Endothelial cell of umbilical vein (primary cell): ENCODE measurements at regions not wholly inside any gene's neighbourhood (a gene's known extent, or its start where the extent isn't known, plus 50 kb on each side); places are given as distances from the start of the nearest gene placed in this dataset.

ENCODE experiments used
- EZH2 ChIP-seq: IDR thresholded peaks from 2 replicates; pipeline ENCODE4 v1.6.1; 2012; ENCODE audit warnings: borderline replicate concordance, low read depth, mild to moderate bottlenecking, moderate library complexity, low read length, inconsistent platforms; ENCODE audit not compliant: severe bottlenecking
- FOS ChIP-seq: IDR thresholded peaks from 2 replicates; pipeline ENCODE4 v1.6.1; 2011; ENCODE audit warnings: mild to moderate bottlenecking, low read length, moderate library complexity, borderline replicate concordance; ENCODE audit not compliant: insufficient read depth
- GATA2 ChIP-seq: IDR thresholded peaks from 2 replicates; pipeline ENCODE4 v1.7.0; 2011; ENCODE audit warnings: low read depth, mild to moderate bottlenecking, moderate library complexity, mixed read lengths, low read length; ENCODE audit not compliant: insufficient read length, insufficient read depth
- JUN ChIP-seq: IDR thresholded peaks from 2 replicates; pipeline ENCODE4 v1.6.1; 2011; ENCODE audit warnings: borderline replicate concordance, low read depth; ENCODE audit not compliant: insufficient read length, insufficient read depth
- MYC ChIP-seq: IDR thresholded peaks from one replicate; pipeline ENCODE4 v1.6.1; 2011; ENCODE audit warnings: mild to moderate bottlenecking, low read depth, low read length
- POLR2A ChIP-seq: IDR thresholded peaks from 2 replicates; pipeline ENCODE4 v1.6.1; 2012; ENCODE audit warnings: low read depth, mild to moderate bottlenecking, control low read depth, low read length
- POLR2AphosphoS5 ChIP-seq: IDR thresholded peaks from 2 replicates; pipeline ENCODE4 v1.6.1; 2012; ENCODE audit warnings: low read depth, mild to moderate bottlenecking, control low read depth, low read length, moderate library complexity; ENCODE audit not compliant: insufficient read depth
- TF ChIP-seq, protein P1 (sequence below): IDR thresholded peaks from 2 replicates; pipeline ENCODE4 v1.6.1; 2011; ENCODE audit not compliant: insufficient read depth, insufficient read length
- TF ChIP-seq, protein P2 (sequence below), 2 donors: IDR thresholded peaks; 1 replicate in 1 of 2; 2 replicates in 1 of 2; pipeline ENCODE4 v1.5.1; 2011; ENCODE audit warnings: low read length in 2 of 2, mild to moderate bottlenecking in 2 of 2, moderate library complexity in 2 of 2, control low read depth in 1 of 2, inconsistent platforms in 1 of 2, low read depth in 1 of 2; ENCODE audit not compliant: insufficient read depth in 1 of 2; ENCODE audit errors: extremely low read depth in 1 of 2

- no peak for TF ChIP-seq POLR2A
- TF ChIP-seq, protein P1, sequence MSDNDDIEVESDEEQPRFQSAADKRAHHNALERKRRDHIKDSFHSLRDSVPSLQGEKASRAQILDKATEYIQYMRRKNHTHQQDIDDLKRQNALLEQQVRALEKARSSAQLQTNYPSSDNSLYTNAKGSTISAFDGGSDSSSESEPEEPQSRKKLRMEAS, result no peak
- TF ChIP-seq EZH2, result no peak
- TF ChIP-seq, protein P2, sequence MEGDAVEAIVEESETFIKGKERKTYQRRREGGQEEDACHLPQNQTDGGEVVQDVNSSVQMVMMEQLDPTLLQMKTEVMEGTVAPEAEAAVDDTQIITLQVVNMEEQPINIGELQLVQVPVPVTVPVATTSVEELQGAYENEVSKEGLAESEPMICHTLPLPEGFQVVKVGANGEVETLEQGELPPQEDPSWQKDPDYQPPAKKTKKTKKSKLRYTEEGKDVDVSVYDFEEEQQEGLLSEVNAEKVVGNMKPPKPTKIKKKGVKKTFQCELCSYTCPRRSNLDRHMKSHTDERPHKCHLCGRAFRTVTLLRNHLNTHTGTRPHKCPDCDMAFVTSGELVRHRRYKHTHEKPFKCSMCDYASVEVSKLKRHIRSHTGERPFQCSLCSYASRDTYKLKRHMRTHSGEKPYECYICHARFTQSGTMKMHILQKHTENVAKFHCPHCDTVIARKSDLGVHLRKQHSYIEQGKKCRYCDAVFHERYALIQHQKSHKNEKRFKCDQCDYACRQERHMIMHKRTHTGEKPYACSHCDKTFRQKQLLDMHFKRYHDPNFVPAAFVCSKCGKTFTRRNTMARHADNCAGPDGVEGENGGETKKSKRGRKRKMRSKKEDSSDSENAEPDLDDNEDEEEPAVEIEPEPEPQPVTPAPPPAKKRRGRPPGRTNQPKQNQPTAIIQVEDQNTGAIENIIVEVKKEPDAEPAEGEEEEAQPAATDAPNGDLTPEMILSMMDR (IDR thresholded peaks at IDR 0.05; ENCODE audit: extremely low read depth in 1 of 2, insufficient read depth in 1 of 2, low read depth in 1 of 2, low read length in 2 of 2), result no peak
- TF ChIP-seq POLR2AphosphoS5, result no peak
- no peak for TF ChIP-seq GATA2
- TF ChIP-seq MYC, result no peak
- no peak for TF ChIP-seq FOS
- no peak for TF ChIP-seq JUN
Measured at GRCh38 chr2:23311186-23311585, 73.8 kb upstream of the KLHL29 start.
